ENCODE measurements at regions not wholly inside any gene's neighbourhood (a gene's known extent, or its start where the extent isn't known, plus 50 kb on each side); places are given as distances from the start of the nearest gene placed in this dataset.

- Histone ChIP-seq H3K9ac (ENCODE audit: low read depth, low read length) (no peak overlapping the region), H3K18ac (ENCODE audit: low read depth, low read length) (no peak overlapping the region), H4K5ac (ENCODE audit: low read depth, low read length) (no peak overlapping the region), H2AK5ac (ENCODE audit: low read depth, low read length) (no peak overlapping the region), H4K91ac (ENCODE audit: insufficient read depth, low read depth, low read length) (no peak overlapping the region), H3K56ac (ENCODE audit: extremely low read depth, insufficient read depth, low read length) (no peak overlapping the region), H3K27me3 (ENCODE audit: control insufficient read depth, insufficient read depth, low read length) (peaks cover 2% of the 10 kb centered on the region; the same call in 1 of the 2 replicates), H3K79me1 (ENCODE audit: low read depth in 1 of 2, low read length in 2 of 2) (no peaks in the 10 kb centered on the region), H4K20me1 (ENCODE audit: insufficient read depth, low read length) (no peaks in the 10 kb centered on the region), H2AK9ac (replicated peaks; ENCODE audit: low read depth, low read length, poor library complexity) (no peak overlapping the region), H2BK20ac (ENCODE audit: low read depth, low read length) (no peak overlapping the region), H3K4me2 (ENCODE audit: low read depth, low read length) (no peak overlapping the region), H3K4ac (ENCODE audit: low read depth, low read length) (no peak overlapping the region), H3K36me3 (ENCODE audit: control insufficient read depth, insufficient read depth, low read length) (no peaks in the 10 kb centered on the region), H3K4me1 (ENCODE audit: control insufficient read depth, insufficient read depth, low read length) (peaks cover 2% of the 10 kb centered on the region; the same call in 1 of the 2 replicates), H2BK15ac (ENCODE audit: low read depth, low read length) (no peak overlapping the region), H3K27ac (ENCODE audit: insufficient read depth, low read length) (no peak overlapping the region), H3K14ac (replicated peaks; ENCODE audit: low read depth, low read length) (no peak overlapping the region), H2BK5ac (ENCODE audit: low read depth, low read length, poor library complexity, severe bottlenecking) (no peak overlapping the region), H3K23ac (ENCODE audit: low read depth, low read length) (no peak overlapping the region), H2BK120ac (ENCODE audit: low read depth, low read length) (no peak overlapping the region), H2AFZ (replicated peaks; ENCODE audit: low read length, poor library complexity) (peak overlapping the region; percentile 5), H3K9me3 (ENCODE audit: control insufficient read depth, insufficient read depth, low read length) (no peaks in the 10 kb centered on the region), H4K8ac (ENCODE audit: low read depth in 2 of 2, low read length in 2 of 2) (no peak overlapping the region; a peak in 1 of 4 replicates), H3K9me1 (ENCODE audit: insufficient read depth, low read length) (no peaks in the 10 kb centered on the region), H3K4me3 (ENCODE audit: insufficient read depth, low read depth, low read length) (no peak overlapping the region)
- TF ChIP-seq, protein P1, sequence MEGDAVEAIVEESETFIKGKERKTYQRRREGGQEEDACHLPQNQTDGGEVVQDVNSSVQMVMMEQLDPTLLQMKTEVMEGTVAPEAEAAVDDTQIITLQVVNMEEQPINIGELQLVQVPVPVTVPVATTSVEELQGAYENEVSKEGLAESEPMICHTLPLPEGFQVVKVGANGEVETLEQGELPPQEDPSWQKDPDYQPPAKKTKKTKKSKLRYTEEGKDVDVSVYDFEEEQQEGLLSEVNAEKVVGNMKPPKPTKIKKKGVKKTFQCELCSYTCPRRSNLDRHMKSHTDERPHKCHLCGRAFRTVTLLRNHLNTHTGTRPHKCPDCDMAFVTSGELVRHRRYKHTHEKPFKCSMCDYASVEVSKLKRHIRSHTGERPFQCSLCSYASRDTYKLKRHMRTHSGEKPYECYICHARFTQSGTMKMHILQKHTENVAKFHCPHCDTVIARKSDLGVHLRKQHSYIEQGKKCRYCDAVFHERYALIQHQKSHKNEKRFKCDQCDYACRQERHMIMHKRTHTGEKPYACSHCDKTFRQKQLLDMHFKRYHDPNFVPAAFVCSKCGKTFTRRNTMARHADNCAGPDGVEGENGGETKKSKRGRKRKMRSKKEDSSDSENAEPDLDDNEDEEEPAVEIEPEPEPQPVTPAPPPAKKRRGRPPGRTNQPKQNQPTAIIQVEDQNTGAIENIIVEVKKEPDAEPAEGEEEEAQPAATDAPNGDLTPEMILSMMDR (conservative IDR thresholded peaks at IDR 0.05; ENCODE audit: low read depth, low read length), result peak; percentile 94
- TF ChIP-seq POLR2A (IDR thresholded peaks at IDR 0.05; ENCODE audit: low read depth, low read length) (peak; percentile 28; the same call in 1 of the 2 replicates), MAFK (IDR thresholded peaks at IDR 0.05; ENCODE audit: low read depth, low read length) (no peak), MXI1 (IDR thresholded peaks at IDR 0.05; ENCODE audit: borderline replicate concordance, low read depth, low read length) (no peak), SMC3 (IDR thresholded peaks at IDR 0.05; ENCODE audit: low read depth, low read length) (peak; percentile 94), RAD21 (IDR thresholded peaks at IDR 0.05; ENCODE audit: low read length) (peak; percentile 95)
- ATAC-seq (ENCODE audit: low read depth) (peak; percentile 99), DNase-seq (peak; percentile 58)
- no TSS peak for BruUV-seq (replicated peaks)
- 7% methylated on average over 4 of the region's 17 CpGs; no CpG with 5 or more reads in 1 of the 2 experiments for WGBS, 2 experiments (ENCODE audit: extremely low coverage in 2 of 2, insufficient read length in 1 of 2)
- dilution Hi-C loops (cut with HindIII; ENCODE audit: low sequenced_read_pairs, unreplicated experiment), result no loop called here
- intact Hi-C loops (cut with micrococcal nuclease), result loop anchor here (1.0 to 5.0 kb wide), 4 partner anchors 103 to 233 kb away; no protein-coding TSS in a partner anchor
- in situ Hi-C loops (cut with MboI; ENCODE audit: low sequenced_read_pairs), result loop anchor here (25.0 kb wide), 1 partner anchor 232 kb away; no protein-coding TSS in a partner anchor
- ChIA-PET POLR2A (ENCODE audit: unreplicated experiment) (interaction anchor here (0.6 kb wide), 1 partner anchor 164 kb away, joined by 5 read pairs; no protein-coding TSS in a partner anchor), CTCF (interaction anchor here (0.5 to 1.4 kb wide), 5 partner anchors 22 to 459 kb away, joined by 3 to 6 read pairs (median 4); no protein-coding TSS in a partner anchor)
Observed at GRCh38 chr13:110819203-110820014, 95.5 kb downstream of the ANKRD10 start.
